ENCODE measurements at regions not wholly inside any gene's neighbourhood (a gene's known extent, or its start where the extent isn't known, plus 50 kb on each side); places are given as distances from the start of the nearest gene placed in this dataset.

GRCh38 chr3:30258426-30259392 lies 347.7 kb upstream of the TGFBR2 start:
- peaks cover 3% of the 10 kb centered on the region for H3K27me3 Mint-ChIP-seq
- no peaks in the 10 kb centered on the region for H3K36me3 Mint-ChIP-seq (ENCODE audit: low read depth)
- no peak overlapping the region for H3K4me3 Mint-ChIP-seq
- no peaks in the 10 kb centered on the region for H3K9me3 Mint-ChIP-seq
- peaks cover 5% of the 10 kb centered on the region for H3K4me1 Mint-ChIP-seq (ENCODE audit: low read depth)
- H3K27ac Mint-ChIP-seq, result no peak overlapping the region
- intact Hi-C loops (cut with micrococcal nuclease), result no loop called here

GRCh38 chr3:30259730-30260129 lies 346.7 kb upstream of the TGFBR2 start:
- Mint-ChIP-seq H3K4me1 (ENCODE audit: low read depth) (peaks cover 8% of the 10 kb centered on the region), H3K27ac (no peak overlapping the region), H3K9me3 (no peaks in the 10 kb centered on the region), H3K27me3 (peaks cover 12% of the 10 kb centered on the region), H3K4me3 (no peak overlapping the region), H3K36me3 (ENCODE audit: low read depth) (no peaks in the 10 kb centered on the region)
- intact Hi-C loops (cut with micrococcal nuclease), result no loop called here

- Mint-ChIP-seq H3K27me3 (peaks cover 17% of the 10 kb centered on the region), H3K27ac (no peak overlapping the region), H3K9me3 (peaks cover 7% of the 10 kb centered on the region), H3K36me3 (ENCODE audit: low read depth) (no peaks in the 10 kb centered on the region), H3K4me1 (ENCODE audit: low read depth) (peaks cover 8% of the 10 kb centered on the region), H3K4me3 (no peak overlapping the region)
- intact Hi-C loops (cut with micrococcal nuclease), result no loop called here
These were observed 345.6 kb upstream of the TGFBR2 start for GRCh38 chr3:30260762-30261161.

GRCh38 chr3:30263238-30263924 lies 343.0 kb upstream of the TGFBR2 start:
- intact Hi-C loops (cut with micrococcal nuclease), result no loop called here
- peaks cover 27% of the 10 kb centered on the region for H3K27me3 Mint-ChIP-seq
- H3K4me3 Mint-ChIP-seq, result no peak overlapping the region
- no peaks in the 10 kb centered on the region for H3K36me3 Mint-ChIP-seq (ENCODE audit: low read depth)
- H3K4me1 Mint-ChIP-seq (ENCODE audit: low read depth), result peaks cover 8% of the 10 kb centered on the region
- H3K27ac Mint-ChIP-seq, result no peak overlapping the region
- H3K9me3 Mint-ChIP-seq, result peaks cover 9% of the 10 kb centered on the region

GRCh38 chr3:30263925-30264313 lies 342.5 kb upstream of the TGFBR2 start:
- peaks cover 30% of the 10 kb centered on the region for H3K27me3 Mint-ChIP-seq
- no peaks in the 10 kb centered on the region for H3K36me3 Mint-ChIP-seq (ENCODE audit: low read depth)
- intact Hi-C loops (cut with micrococcal nuclease), result no loop called here
- H3K4me1 Mint-ChIP-seq (ENCODE audit: low read depth), result peaks cover 8% of the 10 kb centered on the region
- H3K9me3 Mint-ChIP-seq, result peaks cover 9% of the 10 kb centered on the region
- no peak overlapping the region for H3K27ac Mint-ChIP-seq
- H3K4me3 Mint-ChIP-seq, result no peak overlapping the region

GRCh38 chr3:30266524-30266923 lies 339.9 kb upstream of the TGFBR2 start:
- intact Hi-C loops (cut with micrococcal nuclease), result no loop called here
- H3K36me3 Mint-ChIP-seq (ENCODE audit: low read depth), result no peaks in the 10 kb centered on the region

GRCh38 chr3:30268288-30268687 lies 338.1 kb upstream of the TGFBR2 start:
- peaks cover 34% of the 10 kb centered on the region for H3K27me3 Mint-ChIP-seq
- no peaks in the 10 kb centered on the region for H3K36me3 Mint-ChIP-seq (ENCODE audit: low read depth)
- intact Hi-C loops (cut with micrococcal nuclease), result no loop called here
- peaks cover 9% of the 10 kb centered on the region for H3K9me3 Mint-ChIP-seq
- H3K4me1 Mint-ChIP-seq (ENCODE audit: low read depth), result peaks cover 14% of the 10 kb centered on the region
- H3K4me3 Mint-ChIP-seq, result no peak overlapping the region
- H3K27ac Mint-ChIP-seq, result no peak overlapping the region

More at GRCh38 chr3:30266524-30266923, 339.9 kb upstream of the TGFBR2 start:
- Mint-ChIP-seq H3K4me1 (ENCODE audit: low read depth) (peaks cover 14% of the 10 kb centered on the region), H3K27me3 (peaks cover 34% of the 10 kb centered on the region), H3K9me3 (peaks cover 9% of the 10 kb centered on the region), H3K4me3 (no peak overlapping the region), H3K27ac (no peak overlapping the region)

GRCh38 chr3:30269751-30270445 lies 336.5 kb upstream of the TGFBR2 start:
- Mint-ChIP-seq H3K4me1 (ENCODE audit: low read depth) (peaks cover 7% of the 10 kb centered on the region), H3K27ac (no peak overlapping the region), H3K9me3 (peaks cover 9% of the 10 kb centered on the region), H3K4me3 (no peak overlapping the region), H3K36me3 (ENCODE audit: low read depth) (no peaks in the 10 kb centered on the region), H3K27me3 (peaks cover 25% of the 10 kb centered on the region)
- intact Hi-C loops (cut with micrococcal nuclease), result no loop called here

GRCh38 chr3:30271781-30272180 lies 334.6 kb upstream of the TGFBR2 start:
- intact Hi-C loops (cut with micrococcal nuclease), result no loop called here
- no peaks in the 10 kb centered on the region for H3K9me3 Mint-ChIP-seq
- H3K4me3 Mint-ChIP-seq, result no peak overlapping the region
- H3K36me3 Mint-ChIP-seq (ENCODE audit: low read depth), result no peaks in the 10 kb centered on the region
- peaks cover 7% of the 10 kb centered on the region for H3K4me1 Mint-ChIP-seq (ENCODE audit: low read depth)
- no peak overlapping the region for H3K27ac Mint-ChIP-seq
- peaks cover 23% of the 10 kb centered on the region for H3K27me3 Mint-ChIP-seq

- no peak overlapping the region for H3K4me3 Mint-ChIP-seq
- intact Hi-C loops (cut with micrococcal nuclease), result no loop called here
- H3K9me3 Mint-ChIP-seq, result no peaks in the 10 kb centered on the region
- peaks cover 13% of the 10 kb centered on the region for H3K27me3 Mint-ChIP-seq
- H3K4me1 Mint-ChIP-seq (ENCODE audit: low read depth), result peaks cover 7% of the 10 kb centered on the region
- H3K27ac Mint-ChIP-seq, result no peak overlapping the region
- H3K36me3 Mint-ChIP-seq (ENCODE audit: low read depth), result no peaks in the 10 kb centered on the region
These were observed 332.9 kb upstream of the TGFBR2 start for GRCh38 chr3:30273304-30274072.

- no peaks in the 10 kb centered on the region for H3K4me1 Mint-ChIP-seq (ENCODE audit: low read depth)
- H3K4me3 Mint-ChIP-seq, result no peak overlapping the region
- H3K36me3 Mint-ChIP-seq (ENCODE audit: low read depth), result no peaks in the 10 kb centered on the region
- intact Hi-C loops (cut with micrococcal nuclease), result no loop called here
- no peak overlapping the region for H3K27ac Mint-ChIP-seq
- peaks cover 4% of the 10 kb centered on the region for H3K27me3 Mint-ChIP-seq
- no peaks in the 10 kb centered on the region for H3K9me3 Mint-ChIP-seq
These were observed 328.9 kb upstream of the TGFBR2 start for GRCh38 chr3:30277494-30277893.

- no peak overlapping the region for H3K4me3 Mint-ChIP-seq
- no peaks in the 10 kb centered on the region for H3K27me3 Mint-ChIP-seq
- H3K4me1 Mint-ChIP-seq (ENCODE audit: low read depth), result peaks cover 4% of the 10 kb centered on the region
- no peak overlapping the region for H3K27ac Mint-ChIP-seq
- intact Hi-C loops (cut with micrococcal nuclease), result no loop called here
- H3K9me3 Mint-ChIP-seq, result no peaks in the 10 kb centered on the region
- H3K36me3 Mint-ChIP-seq (ENCODE audit: low read depth), result no peaks in the 10 kb centered on the region
These were observed 324.9 kb upstream of the TGFBR2 start for GRCh38 chr3:30281526-30281925.

- Mint-ChIP-seq H3K9me3 (no peaks in the 10 kb centered on the region), H3K4me1 (ENCODE audit: low read depth) (peaks cover 9% of the 10 kb centered on the region), H3K27me3 (no peaks in the 10 kb centered on the region), H3K36me3 (ENCODE audit: low read depth) (no peaks in the 10 kb centered on the region), H3K4me3 (no peak overlapping the region), H3K27ac (no peak overlapping the region)
- intact Hi-C loops (cut with micrococcal nuclease), result no loop called here
These were observed 324.2 kb upstream of the TGFBR2 start for GRCh38 chr3:30282154-30282696.

All from dendritic cell treated with granulocyte-macrophage colony-stimulating factor and Interleukin-4, amounts not matched to agents 40 ng/mL and 50 ng/mL, for 4 days (primary cell).